ENCODE measurements at regions not wholly inside any gene's neighbourhood (a gene's known extent, or its start where the extent isn't known, plus 50 kb on each side); places are given as distances from the start of the nearest gene placed in this dataset.

DNA sequence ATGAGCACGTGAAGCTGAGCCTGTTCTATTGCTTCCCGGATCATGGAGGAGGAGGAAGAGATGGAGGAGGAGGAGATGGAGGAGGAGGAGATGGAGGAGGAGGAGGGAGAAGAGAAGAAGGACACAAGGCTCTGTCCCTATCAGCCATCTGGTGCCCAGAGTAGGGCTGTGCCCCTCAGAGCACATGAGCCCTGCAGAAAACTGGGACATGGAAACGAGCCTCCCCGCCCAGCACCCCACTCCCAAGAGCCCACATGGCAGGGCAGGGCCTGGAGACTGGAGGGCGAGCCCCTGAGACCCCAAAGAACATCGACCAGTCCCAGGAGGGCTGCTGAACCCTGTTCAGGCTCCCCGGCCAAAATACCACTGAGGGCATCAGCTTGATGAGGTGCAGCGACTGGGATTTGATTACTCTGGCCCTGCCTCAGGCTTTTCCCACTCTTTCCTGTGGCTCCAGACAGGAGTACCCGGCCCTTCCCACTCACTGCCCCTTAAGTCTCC lies 285.6 kb downstream of the UACA start:
- Histone ChIP-seq H3K4me2 (ENCODE audit: insufficient read depth, insufficient read length, low read length) (no peak overlapping the region), H3K4me1 (ENCODE audit: insufficient read depth, low read length) (no peaks in the 10 kb centered on the region), H3K23me2 (ENCODE audit: insufficient read length, low read depth, low read length, poor library complexity, severe bottlenecking) (no peaks in the 10 kb centered on the region), H2BK15ac (ENCODE audit: low read depth, low read length) (no peak overlapping the region), H4K8ac (replicated peaks; ENCODE audit: insufficient read length, low read depth, low read length) (no peak overlapping the region), H2BK5ac (ENCODE audit: insufficient read length, low read length) (no peak overlapping the region), H3K18ac (ENCODE audit: insufficient read length, low read depth, low read length) (no peak overlapping the region), H3K27ac (ENCODE audit: insufficient read length, low read depth, low read length) (no peak overlapping the region), H4K91ac (ENCODE audit: insufficient read length, low read depth, low read length) (no peak overlapping the region), H2BK20ac (ENCODE audit: low read depth, low read length, poor library complexity, severe bottlenecking) (no peak overlapping the region), H2AFZ (ENCODE audit: low read length) (no peak overlapping the region), H3K27me3 (ENCODE audit: insufficient read depth, low read length) (no peaks in the 10 kb centered on the region), H3K23ac (ENCODE audit: insufficient read length, low read depth, low read length) (no peak overlapping the region), H3K56ac (ENCODE audit: insufficient read length, low read depth, low read length) (no peak overlapping the region), H3T11ph (ENCODE audit: low read length) (no peak overlapping the region), H3K4ac (ENCODE audit: low read depth, low read length) (no peak overlapping the region), H3K9me3 (ENCODE audit: control insufficient read depth, low read depth, low read length) (no peaks in the 10 kb centered on the region), H3K79me1 (ENCODE audit: insufficient read depth, low read depth, low read length, poor library complexity, severe bottlenecking) (no peaks in the 10 kb centered on the region), H2BK12ac (ENCODE audit: insufficient read length, low read depth, low read length) (no peak overlapping the region), H2AK5ac (ENCODE audit: insufficient read length, low read length) (no peak overlapping the region), H3K14ac (ENCODE audit: insufficient read depth, low read length) (no peak overlapping the region), H2BK120ac (ENCODE audit: low read depth, low read length, poor library complexity, severe bottlenecking) (no peak overlapping the region), H4K5ac (ENCODE audit: insufficient read length, low read depth, low read length) (no peak overlapping the region), H3K79me2 (ENCODE audit: insufficient read depth, low read length) (no peaks in the 10 kb centered on the region), H4K20me1 (ENCODE audit: control insufficient read depth, insufficient read depth, insufficient read length) (no peaks in the 10 kb centered on the region), H3K9ac (ENCODE audit: extremely low read depth, insufficient read length, low read length) (no peak overlapping the region)
- TF ChIP-seq, protein P1, sequence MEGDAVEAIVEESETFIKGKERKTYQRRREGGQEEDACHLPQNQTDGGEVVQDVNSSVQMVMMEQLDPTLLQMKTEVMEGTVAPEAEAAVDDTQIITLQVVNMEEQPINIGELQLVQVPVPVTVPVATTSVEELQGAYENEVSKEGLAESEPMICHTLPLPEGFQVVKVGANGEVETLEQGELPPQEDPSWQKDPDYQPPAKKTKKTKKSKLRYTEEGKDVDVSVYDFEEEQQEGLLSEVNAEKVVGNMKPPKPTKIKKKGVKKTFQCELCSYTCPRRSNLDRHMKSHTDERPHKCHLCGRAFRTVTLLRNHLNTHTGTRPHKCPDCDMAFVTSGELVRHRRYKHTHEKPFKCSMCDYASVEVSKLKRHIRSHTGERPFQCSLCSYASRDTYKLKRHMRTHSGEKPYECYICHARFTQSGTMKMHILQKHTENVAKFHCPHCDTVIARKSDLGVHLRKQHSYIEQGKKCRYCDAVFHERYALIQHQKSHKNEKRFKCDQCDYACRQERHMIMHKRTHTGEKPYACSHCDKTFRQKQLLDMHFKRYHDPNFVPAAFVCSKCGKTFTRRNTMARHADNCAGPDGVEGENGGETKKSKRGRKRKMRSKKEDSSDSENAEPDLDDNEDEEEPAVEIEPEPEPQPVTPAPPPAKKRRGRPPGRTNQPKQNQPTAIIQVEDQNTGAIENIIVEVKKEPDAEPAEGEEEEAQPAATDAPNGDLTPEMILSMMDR (conservative IDR thresholded peaks at IDR 0.05) = no peak
- no peak overlapping the region for H3K4me3 Mint-ChIP-seq
- no CpG with 5 or more reads among the region's 9 CpGs for WGBS (ENCODE audit: extremely low coverage, insufficient read length, low lambda C conversion rate)
- DNase-seq = no peak
- H3K4me1 Mint-ChIP-seq = peaks cover 3 to 5% of the 10 kb centered on the region in 2 experiments; a peak in 3 of 4 replicates
- H3K36me3 Mint-ChIP-seq (ENCODE audit: insufficient read depth in 1 of 3, low read depth in 3 of 3) = no peaks in the 10 kb centered on the region
- no peaks in the 10 kb centered on the region for H3K9me3 Mint-ChIP-seq
- peaks cover 9% of the 10 kb centered on the region for H3K27me3 Mint-ChIP-seq (ENCODE audit: low read depth)
- H3K27ac Mint-ChIP-seq = no peak overlapping the region
